ENCODE measurements at regions not wholly inside any gene's neighbourhood (a gene's known extent, or its start where the extent isn't known, plus 50 kb on each side); places are given as distances from the start of the nearest gene placed in this dataset.
A peak's percentile ranks its signal among the peaks of the same experiment; 100 is the strongest.

DNA sequence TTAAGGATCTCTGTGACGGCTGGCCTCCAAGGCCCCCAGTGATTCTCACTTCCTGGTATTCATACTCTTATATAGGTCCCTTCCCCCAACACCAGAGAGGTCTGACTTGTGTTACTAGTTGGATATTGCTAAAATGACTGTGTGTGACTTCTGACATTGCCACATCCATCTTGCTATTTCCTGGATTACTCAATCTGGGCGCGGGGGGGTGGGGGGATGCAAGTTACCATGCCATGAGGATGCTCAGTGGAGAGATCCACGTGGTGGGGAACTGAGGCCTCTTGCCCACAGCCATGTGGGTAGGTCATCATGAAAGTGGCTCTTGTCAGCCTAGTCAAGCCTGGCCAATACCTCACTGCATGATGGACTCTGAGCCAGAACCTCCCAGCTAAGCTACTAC, 117.0 kb downstream of the UBE2U start:
- H3K9me3 ChIP-seq, result no peaks in the 10 kb centered on the region
- H3K4me2 ChIP-seq, result no peak overlapping the region
- FAIRE-seq (no peak), DNase-seq (ENCODE audit: low read depth in 1 of 2, low spot score in 1 of 2) (peak in 1 of 2 experiments; percentile 10), ATAC-seq (no peak)
- no peak overlapping the region for H3K27ac ChIP-seq
- TF ChIP-seq CEBPB (IDR thresholded peaks at IDR 0.05) (peak in 1 of 2 experiments; percentile 56; a peak in 1 of 4 replicates), KDM5A (IDR thresholded peaks at IDR 0.05) (no peak), RARB (CRISPR knock-in tag; IDR thresholded peaks at IDR 0.05) (no peak)
- TF ChIP-seq, protein P1, sequence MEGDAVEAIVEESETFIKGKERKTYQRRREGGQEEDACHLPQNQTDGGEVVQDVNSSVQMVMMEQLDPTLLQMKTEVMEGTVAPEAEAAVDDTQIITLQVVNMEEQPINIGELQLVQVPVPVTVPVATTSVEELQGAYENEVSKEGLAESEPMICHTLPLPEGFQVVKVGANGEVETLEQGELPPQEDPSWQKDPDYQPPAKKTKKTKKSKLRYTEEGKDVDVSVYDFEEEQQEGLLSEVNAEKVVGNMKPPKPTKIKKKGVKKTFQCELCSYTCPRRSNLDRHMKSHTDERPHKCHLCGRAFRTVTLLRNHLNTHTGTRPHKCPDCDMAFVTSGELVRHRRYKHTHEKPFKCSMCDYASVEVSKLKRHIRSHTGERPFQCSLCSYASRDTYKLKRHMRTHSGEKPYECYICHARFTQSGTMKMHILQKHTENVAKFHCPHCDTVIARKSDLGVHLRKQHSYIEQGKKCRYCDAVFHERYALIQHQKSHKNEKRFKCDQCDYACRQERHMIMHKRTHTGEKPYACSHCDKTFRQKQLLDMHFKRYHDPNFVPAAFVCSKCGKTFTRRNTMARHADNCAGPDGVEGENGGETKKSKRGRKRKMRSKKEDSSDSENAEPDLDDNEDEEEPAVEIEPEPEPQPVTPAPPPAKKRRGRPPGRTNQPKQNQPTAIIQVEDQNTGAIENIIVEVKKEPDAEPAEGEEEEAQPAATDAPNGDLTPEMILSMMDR (IDR thresholded peaks at IDR 0.05), result no peak
- ChIA-PET CTCF (no interaction called here), POLR2A (no interaction called here)
- no peak overlapping the region for H3K4me3 ChIP-seq
- WGBS (ENCODE audit: missing lambda C conversion rate), result 8% methylated on average over 1 of the region's 4 CpGs
- 0 out of 3 replicates have a peak, but pooled peaks cover 5% of the 10 kb centered on the region for H3K4me1 ChIP-seq

DNA sequence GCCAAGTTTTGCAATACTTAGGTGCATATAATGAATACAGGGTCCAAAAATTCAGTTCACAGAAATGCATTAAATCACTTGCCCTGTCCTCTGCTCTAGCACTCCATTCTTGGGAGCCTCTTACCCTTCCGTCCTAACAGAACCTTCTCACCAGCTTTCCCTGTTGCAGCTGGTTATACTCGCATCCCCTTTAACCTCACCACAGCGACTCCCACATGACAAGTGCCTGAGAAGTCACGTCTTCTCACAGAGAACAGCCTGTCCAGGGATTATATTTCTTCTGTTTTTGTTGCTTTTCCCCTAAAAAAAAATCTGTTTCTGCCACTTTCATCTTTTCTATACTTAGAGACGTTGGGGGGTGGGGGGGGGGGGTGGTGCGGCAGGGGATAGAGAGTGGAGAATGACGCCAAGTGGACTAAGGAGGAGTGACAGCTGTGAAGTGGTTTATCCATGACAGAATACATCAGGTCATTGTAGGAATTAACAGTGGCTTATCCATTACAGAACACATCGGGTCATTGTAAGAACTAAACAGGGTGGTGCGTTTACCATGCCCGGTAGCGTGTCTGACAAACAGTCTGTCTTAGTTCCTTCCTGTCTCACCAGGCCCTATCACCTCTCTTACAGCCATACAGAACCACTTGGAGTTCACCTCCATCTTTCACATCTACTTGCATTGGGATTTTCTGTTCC, 117.6 kb downstream of the UBE2U start:
- Histone ChIP-seq H3K4me2 (no peak overlapping the region), H3K27ac (no peak overlapping the region), H3K4me3 (no peak overlapping the region), H3K4me1 (0 out of 3 replicates have a peak, but pooled peaks cover 5% of the 10 kb centered on the region), H3K9me3 (no peaks in the 10 kb centered on the region)
- no peak for ATAC-seq
- ChIA-PET POLR2A (no interaction called here), CTCF (no interaction called here)
- TF ChIP-seq ZSCAN20 (CRISPR knock-in tag; IDR thresholded peaks at IDR 0.05), result no peak
- no peak for TF ChIP-seq FOXS1 (CRISPR knock-in tag; IDR thresholded peaks at IDR 0.05)
- TF ChIP-seq, protein P2, sequence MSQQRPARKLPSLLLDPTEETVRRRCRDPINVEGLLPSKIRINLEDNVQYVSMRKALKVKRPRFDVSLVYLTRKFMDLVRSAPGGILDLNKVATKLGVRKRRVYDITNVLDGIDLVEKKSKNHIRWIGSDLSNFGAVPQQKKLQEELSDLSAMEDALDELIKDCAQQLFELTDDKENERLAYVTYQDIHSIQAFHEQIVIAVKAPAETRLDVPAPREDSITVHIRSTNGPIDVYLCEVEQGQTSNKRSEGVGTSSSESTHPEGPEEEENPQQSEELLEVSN (IDR thresholded peaks at IDR 0.05; ENCODE audit: borderline replicate concordance, low read depth), result no peak
- no peak for TF ChIP-seq TP53 (CRISPR knock-in tag; IDR thresholded peaks at IDR 0.05)
- TF ChIP-seq CHD4 (IDR thresholded peaks at IDR 0.05; ENCODE audit: borderline replicate concordance), result no peak
- no peak for TF ChIP-seq FOSL2 (IDR thresholded peaks at IDR 0.05)
- TF ChIP-seq FOSL2 (CRISPR knock-in tag; IDR thresholded peaks at IDR 0.05), result no peak
- TF ChIP-seq, protein P3, sequence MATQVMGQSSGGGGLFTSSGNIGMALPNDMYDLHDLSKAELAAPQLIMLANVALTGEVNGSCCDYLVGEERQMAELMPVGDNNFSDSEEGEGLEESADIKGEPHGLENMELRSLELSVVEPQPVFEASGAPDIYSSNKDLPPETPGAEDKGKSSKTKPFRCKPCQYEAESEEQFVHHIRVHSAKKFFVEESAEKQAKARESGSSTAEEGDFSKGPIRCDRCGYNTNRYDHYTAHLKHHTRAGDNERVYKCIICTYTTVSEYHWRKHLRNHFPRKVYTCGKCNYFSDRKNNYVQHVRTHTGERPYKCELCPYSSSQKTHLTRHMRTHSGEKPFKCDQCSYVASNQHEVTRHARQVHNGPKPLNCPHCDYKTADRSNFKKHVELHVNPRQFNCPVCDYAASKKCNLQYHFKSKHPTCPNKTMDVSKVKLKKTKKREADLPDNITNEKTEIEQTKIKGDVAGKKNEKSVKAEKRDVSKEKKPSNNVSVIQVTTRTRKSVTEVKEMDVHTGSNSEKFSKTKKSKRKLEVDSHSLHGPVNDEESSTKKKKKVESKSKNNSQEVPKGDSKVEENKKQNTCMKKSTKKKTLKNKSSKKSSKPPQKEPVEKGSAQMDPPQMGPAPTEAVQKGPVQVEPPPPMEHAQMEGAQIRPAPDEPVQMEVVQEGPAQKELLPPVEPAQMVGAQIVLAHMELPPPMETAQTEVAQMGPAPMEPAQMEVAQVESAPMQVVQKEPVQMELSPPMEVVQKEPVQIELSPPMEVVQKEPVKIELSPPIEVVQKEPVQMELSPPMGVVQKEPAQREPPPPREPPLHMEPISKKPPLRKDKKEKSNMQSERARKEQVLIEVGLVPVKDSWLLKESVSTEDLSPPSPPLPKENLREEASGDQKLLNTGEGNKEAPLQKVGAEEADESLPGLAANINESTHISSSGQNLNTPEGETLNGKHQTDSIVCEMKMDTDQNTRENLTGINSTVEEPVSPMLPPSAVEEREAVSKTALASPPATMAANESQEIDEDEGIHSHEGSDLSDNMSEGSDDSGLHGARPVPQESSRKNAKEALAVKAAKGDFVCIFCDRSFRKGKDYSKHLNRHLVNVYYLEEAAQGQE (IDR thresholded peaks at IDR 0.05), result no peak
- no peak for TF ChIP-seq NFE2L2 (conservative IDR thresholded peaks at IDR 0.05; ENCODE audit: low read length)
- TF ChIP-seq, protein P4, sequence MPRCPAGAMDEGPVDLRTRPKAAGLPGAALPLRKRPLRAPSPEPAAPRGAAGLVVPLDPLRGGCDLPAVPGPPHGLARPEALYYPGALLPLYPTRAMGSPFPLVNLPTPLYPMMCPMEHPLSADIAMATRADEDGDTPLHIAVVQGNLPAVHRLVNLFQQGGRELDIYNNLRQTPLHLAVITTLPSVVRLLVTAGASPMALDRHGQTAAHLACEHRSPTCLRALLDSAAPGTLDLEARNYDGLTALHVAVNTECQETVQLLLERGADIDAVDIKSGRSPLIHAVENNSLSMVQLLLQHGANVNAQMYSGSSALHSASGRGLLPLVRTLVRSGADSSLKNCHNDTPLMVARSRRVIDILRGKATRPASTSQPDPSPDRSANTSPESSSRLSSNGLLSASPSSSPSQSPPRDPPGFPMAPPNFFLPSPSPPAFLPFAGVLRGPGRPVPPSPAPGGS (IDR thresholded peaks at IDR 0.05), result no peak
- no peak for TF ChIP-seq HOXA7 (CRISPR knock-in tag; IDR thresholded peaks at IDR 0.05)
- TF ChIP-seq SREBF2 (IDR thresholded peaks at IDR 0.05), result no peak
- TF ChIP-seq FOSB (CRISPR knock-in tag; IDR thresholded peaks at IDR 0.05), result no peak
- no peak for TF ChIP-seq PHF8 (IDR thresholded peaks at IDR 0.05; ENCODE audit: borderline replicate concordance, low read depth)
- no peak for TF ChIP-seq HOXB5 (CRISPR knock-in tag; IDR thresholded peaks at IDR 0.05)
- TF ChIP-seq, protein P5, sequence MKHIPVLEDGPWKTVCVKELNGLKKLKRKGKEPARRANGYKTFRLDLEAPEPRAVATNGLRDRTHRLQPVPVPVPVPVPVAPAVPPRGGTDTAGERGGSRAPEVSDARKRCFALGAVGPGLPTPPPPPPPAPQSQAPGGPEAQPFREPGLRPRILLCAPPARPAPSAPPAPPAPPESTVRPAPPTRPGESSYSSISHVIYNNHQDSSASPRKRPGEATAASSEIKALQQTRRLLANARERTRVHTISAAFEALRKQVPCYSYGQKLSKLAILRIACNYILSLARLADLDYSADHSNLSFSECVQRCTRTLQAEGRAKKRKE (CRISPR knock-in tag; IDR thresholded peaks at IDR 0.05; ENCODE audit: low read depth), result no peak
- no peak for TF ChIP-seq EHF (CRISPR knock-in tag; IDR thresholded peaks at IDR 0.05)
- no peak for TF ChIP-seq CEBPB (IDR thresholded peaks at IDR 0.05)
- no peak for FAIRE-seq
- no peak for DNase-seq (ENCODE audit: low read depth in 1 of 2, low spot score in 1 of 2)
- WGBS (ENCODE audit: missing lambda C conversion rate), result 73% methylated on average over 10 of the region's 11 CpGs
